ENCODE measurements at regions not wholly inside any gene's neighbourhood (a gene's known extent, or its start where the extent isn't known, plus 50 kb on each side); places are given as distances from the start of the nearest gene placed in this dataset.
"Not testable (repeated sequence)": the region's sequence is repeated elsewhere in the genome, so short reads cannot be mapped to it uniquely, and the experiment has no call there.

DNA sequence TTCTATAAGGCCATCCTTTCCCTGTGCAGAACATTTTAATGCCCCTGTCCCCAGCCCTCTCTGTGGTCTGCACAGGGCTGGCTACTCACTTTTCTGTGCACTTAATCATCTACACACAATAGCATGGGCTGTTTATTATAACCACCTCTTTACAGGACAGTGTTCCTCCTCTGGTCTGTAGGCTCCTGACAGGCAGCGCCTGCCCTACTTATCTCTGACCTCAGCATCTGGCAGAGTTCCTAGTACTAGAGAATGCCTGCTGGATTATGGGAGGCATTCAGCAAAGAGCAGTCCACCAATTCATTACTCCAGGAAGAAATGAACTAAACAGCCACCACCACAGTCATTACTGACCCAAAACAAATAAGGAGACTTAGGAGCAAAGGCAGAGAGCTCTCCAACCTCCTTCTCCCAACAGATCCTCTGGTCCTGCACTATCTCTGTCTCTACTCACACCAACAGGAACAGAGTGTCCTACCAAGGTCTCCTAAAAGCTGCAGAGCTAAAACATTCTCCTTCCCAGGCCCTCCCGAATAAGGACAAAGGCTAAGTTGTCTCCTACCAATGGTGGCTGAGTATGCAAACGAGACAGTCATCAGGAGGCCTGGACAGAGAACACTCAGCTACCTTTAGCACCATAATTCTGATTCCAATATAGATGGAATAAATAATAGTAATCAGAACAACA is 279.2 kb downstream of the QDPR start:
- DNase-seq: no peak

DNA sequence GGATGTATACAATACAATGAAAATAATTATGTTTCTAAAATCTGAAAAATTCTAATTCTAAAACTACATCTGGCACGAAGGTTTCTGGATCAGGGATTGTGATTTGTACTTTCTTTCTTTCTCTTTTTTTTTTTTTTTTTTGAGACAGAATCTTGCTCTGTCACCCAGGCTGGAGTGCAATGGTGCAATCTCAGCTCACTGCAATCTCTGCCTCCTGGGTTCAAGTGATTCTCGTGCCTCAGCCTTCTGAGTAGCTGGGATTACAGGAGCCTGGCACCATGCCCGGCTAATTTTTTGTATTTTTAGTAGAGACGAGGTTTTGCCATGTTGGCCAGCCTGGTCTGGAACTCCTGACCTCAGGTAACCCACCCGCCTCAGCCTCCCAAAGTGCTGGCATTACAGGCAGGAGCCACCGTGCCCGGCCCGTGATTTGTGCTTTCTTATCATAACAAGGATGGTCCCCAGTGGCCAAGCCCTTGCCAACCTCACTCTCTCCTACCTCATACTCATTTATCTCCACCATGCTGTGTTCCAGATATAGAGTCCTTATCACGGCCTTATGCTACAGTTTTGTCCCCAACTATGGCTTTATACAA is 279.9 kb downstream of the QDPR start:
- DNase-seq: not testable (repeated sequence)

DNA sequence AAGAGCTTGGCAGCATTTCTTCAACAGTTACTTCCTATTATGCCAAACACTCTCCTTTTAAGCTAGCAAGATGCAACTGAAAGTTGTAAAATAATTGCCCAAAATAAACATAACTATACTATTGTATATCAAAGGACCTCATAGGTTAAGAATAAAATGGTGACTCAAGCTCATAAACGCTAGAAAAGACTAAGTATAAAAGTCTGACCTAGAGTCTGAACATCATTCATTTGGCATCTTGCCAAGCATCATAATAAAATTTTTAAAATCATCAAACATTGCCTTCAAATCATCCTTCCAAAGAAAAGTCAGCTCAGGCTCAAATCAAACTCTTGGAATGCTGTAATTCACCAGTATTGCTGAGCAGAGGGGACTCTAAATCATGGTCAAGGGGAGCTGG is 281.2 kb downstream of the QDPR start:
- DNase-seq: no peak

DNA sequence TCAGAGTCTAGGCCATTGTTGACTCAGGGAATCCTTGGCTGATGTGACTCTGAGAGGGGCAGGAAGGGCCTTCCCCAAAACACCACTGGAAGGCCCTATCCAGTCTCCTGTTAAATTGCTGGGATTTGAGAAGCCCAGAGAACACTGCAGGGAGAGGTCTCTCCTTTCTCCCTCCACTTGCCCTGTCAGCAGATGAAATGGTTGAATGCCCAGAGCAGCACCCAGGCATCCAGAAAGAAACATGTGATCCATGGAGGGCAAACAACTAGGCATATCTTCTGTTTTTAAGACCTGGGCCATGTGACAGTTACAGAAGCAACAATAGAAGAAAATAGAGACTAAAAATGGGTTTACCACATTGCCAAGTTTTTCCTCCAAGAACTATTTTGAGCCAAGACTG is 291.1 kb downstream of the QDPR start:
- no peak for DNase-seq

DNA sequence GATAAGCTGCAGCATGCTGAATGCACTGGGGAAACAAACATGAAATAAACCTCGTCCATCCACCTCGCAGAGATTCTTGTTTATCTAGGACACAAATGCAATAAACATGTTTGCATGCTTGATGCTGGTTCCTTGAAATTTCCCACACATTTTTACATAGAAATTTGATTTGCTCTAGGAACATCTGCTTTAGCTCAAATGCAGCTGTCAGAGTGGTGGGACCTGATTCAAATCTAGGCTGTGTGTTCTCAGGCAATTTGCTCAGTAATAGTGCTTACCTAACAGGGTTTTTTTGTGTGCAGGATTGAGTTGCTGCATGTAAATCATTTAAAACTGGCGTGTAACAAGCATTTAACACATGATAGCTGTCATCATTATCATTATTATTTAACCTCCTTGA is 293.1 kb downstream of the QDPR start:
- DNase-seq: no peak

DNA sequence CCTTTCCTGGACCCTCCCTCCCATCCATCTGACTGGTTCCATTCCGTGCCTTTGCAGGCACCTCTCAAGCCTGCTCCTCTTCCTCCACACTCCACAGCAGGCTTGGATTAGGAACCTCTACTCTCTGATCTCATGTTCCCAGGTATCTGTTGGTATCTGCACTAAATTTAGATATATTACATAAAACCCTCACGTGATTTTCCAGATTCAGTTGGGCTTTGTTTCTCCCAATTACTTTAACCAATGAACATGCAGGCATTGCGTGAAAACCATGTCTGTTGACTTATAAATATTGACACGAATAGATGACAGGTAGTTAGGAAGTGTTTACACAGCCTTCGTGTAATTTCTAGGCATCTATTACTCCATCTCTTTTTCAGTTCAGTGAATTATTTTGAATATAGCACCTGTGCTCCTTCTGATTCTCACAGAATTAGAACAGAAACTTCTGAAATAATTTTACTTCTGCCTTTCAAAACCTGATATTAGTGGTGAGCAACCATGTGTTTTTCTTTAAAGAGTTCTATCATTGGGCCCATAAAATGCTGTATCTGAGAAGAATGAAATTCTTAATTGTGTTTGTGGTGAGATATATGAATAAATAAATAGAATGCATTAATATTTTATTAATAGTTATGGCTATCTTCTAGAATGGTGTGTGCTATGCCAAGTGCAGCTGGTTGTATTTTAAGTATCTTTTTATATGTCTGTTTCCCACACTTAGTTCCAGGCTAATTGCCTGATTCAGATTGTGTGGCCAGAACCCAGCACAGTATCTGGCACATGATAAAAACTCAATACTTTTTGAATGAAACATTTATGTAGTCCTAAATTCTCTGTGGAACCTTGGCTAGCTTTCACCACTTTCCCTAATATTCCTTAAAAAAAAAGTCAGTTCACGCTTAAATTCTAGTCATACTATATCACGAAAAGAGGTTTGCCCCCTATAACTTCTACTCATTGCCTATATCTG is 304.8 kb downstream of the QDPR start:
- DNase-seq: no peak

DNA sequence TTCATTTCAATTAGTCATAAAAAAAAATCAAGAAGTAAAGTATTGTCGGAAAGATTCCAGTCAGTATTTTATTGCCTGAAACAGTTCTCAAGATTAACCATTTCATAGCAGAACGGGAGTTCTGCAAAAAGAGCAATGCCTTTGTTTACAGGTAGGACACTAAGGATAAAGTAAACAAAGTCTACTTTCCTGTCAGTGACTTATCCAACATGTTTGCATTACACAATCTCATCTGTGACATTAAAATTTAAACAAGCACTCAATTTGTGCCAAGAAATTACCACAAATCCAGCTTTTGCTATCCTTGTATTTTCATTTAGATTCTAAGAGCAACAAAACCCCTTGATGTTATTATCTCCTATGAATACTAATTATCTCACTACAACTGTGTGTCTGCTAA is 306.5 kb upstream of the LDB2 start:
- DNase-seq: no peak

DNA sequence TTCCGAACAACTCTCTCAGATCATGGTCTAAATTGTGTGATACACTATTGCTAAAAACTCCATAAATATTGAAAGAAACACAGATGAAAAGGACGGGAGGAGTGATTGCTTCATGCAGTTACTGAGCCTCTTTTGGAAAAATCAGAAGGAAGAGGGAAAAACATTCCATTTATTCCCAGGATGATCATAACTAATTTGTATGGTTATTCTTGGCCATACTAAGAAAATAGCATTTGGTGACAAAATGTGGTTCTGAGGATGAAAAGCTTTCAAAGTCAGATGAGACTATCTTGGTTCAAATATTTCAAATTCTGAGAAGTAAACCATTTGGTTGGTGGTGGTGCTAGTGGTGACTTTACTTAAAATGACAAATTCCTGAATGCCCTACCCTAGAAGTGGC is 305.4 kb upstream of the LDB2 start:
- DNase-seq: no peak

DNA sequence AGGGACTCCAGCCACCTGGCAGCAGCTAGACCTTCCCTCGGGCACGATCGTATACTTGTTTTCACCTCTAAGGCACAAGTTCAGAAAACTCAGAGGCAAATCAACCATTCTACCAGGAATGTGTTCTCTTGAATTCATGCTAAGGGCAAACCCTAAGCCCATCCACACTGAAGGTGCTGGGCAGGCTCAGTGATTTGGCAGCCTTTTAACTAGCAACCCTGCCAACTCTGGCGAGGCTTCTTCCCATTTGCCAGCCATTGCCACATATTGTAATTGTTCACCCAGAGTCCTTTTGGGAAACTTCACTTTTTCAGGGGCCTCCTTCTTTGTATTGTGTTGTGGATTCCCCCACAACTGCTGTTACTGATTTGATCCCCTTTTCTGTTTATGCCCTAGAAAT is 298.6 kb upstream of the LDB2 start:
- no peak for DNase-seq

DNA sequence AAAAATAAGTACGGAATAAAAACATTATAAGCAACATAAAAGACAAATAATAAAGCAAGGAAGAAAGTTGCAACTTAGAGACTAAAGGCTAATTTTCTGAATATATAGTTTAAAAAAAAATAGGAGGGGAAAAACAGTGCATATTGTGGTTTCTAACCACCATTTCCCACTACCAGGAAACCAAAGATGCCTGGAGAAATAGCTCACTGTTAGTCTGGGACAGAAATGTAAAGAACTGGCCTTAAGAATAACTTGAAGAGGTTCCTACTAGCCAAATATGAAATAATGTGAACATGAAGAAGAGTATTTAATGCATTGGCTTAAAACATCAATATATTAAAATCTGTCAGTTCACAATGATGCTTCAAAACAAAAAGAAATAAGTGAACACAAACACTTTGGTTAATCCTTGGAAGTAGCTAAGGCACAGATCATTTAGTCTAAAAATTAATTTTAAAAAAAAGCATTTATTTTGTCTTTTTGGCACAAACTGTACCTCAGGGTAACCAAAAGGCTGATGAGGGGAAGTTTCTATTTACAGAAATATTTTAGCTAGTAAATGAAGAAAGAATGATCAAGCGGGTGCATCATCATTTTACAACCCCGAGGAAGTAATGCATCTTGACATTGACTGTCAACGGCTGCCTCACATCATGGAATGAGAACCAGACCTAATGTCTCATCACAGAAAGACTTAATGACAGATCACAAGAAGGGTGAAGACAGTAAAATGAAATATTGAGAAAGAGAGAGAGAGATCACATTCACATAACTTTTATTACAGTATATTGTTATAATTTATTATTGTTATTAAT is 297.2 kb upstream of the LDB2 start:
- no peak for DNase-seq

DNA sequence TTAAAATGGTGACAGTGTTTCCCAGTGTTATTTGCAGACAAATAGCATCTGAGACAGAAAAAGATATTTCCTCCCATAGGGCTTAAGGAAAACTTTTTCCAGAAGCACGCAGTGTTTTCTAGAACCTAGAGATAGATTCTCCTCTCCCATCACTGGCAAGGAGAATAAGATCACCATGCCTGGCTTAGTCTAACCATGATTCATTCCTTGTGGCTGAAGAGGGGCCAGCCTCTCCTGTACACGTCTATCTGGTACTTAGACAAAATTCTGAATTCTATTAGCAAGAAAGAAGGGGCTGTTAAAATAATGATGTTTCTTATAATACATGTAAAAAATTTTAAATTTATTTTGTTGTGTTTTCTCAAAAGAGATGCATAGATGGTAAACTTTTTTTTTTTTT is 296.1 kb upstream of the LDB2 start:
- DNase-seq: no peak

DNA sequence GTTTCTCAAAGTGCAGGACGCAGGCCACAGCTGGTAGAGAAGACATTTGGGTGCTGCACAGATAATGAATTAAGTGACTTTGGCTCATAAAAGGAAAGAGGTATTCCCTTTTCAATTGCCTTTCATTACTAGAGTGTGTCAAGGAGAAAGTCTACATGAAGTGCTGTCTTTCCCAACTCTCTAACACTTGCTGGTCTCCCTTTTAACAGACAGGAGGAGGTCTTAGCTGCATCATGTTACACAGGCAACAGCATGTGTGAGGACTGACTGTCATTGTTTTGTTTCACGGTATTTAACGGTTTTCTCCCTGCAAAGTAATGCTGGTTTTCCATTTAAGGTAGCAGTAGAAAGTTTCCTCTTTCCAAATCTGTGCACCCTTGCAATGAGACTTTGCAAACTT is 291.3 kb upstream of the LDB2 start:
- no peak for DNase-seq

DNA sequence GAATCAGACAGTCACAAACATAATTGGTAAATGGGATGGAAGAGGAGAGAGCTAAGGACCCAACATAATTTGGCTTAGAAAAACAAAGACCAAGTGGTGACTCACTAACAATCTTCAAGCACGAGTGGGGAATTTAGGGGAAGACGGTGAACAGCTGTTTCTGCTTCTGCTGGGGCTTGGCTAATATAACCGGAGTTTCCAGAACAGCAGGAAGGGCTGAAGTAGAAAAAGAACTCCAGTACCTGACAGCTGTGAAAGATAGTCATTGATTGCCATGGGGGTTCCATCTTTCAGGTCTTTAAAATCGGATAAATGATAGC is 290.9 kb upstream of the LDB2 start:
- no peak for DNase-seq

DNA sequence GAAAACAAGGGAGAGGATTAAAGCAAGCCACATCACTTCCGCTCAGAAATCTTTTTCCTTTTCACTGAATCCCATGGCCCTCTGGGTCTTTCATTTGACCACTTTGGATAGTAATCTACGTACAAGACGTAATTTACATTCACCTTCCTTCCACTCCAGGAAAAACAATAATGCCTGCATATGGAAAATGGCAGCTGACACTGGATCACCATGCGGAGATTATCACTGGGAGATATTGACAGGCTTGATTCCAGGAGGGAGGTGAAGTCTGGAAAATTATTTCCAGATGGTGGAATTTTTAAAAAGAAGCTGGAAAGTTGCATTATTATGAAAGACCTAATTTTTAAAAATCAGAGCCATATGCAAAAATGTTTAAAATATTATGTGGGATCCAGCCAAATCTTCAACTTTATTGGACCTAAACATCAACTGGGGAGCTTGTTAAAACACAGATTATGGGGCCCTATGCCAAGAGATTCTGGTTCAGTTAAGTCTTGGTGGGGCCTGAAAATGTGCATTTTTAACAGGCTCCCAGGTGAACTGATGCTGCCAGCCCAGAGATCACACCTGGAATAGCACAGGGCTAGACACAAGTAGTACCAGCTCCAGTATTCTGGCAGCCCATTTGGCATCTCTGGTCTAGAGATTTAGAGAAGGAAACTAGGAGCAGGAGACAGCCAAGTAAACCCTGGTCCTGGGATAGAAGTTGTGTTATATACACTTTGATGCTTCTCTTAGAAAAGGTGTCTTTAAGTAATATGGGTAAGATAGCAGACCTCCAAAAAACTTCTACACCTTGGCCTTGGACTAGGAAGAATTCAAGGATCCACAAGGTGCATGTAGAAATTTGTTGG is 290.3 kb upstream of the LDB2 start:
- DNase-seq: no peak

DNA sequence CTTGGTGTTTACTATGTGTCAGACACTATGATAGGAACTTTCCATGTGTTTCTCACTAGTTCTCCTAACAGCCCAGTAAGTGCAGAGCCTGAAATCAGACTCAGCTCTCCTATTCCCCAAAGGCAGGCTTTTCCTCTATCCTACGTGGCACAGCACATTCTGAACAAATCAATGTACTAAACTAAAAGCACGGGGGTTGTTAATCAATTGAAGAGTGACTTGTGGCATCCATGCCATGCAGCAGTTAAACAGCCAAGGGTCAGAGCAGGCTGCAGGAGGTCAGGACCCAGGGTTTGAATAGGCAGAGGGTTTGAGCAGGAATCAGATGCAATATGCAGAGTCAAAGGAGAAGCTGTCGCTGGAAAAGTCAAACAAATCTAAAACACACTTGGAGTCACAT is 289.7 kb upstream of the LDB2 start:
- no peak for DNase-seq

DNA sequence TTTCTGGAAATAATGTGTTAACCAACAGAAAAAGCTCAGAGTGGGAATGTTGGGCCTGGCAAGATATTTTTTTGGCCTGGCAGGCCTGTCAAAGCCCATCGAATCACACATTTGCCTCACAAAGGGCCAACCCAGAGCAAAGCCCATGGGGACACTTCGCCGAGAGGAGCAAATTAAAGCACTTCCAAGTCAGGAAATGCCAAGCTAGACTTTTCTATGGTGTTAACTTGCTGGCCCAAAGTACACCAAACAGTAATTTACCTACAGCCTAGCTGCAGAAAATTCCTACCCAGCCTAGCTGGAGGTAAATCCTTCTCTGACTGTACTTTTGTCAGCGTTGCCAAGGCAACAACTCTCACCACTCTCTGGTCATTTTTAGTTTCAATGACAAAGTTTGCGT is 288.6 kb upstream of the LDB2 start:
- DNase-seq: no peak

DNA sequence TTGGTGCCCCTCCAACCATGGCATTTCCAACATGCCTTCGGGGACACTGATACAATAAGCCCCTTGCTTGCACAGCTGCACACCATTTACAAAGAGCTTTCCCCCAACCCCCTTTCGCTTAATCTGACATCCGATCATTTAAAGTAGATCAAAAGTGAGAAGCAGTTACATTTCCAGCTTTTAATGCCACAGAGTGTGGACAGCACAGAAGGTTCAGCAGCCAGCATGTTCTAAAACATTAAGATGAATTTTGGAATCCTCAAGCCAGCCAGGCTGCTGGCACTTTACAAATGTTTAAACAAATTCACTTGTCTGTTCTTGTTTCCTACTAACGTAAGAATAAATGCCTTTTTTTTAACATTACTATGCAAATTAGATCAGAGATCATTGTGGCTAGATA is 284.4 kb upstream of the LDB2 start:
- no peak for DNase-seq

DNA sequence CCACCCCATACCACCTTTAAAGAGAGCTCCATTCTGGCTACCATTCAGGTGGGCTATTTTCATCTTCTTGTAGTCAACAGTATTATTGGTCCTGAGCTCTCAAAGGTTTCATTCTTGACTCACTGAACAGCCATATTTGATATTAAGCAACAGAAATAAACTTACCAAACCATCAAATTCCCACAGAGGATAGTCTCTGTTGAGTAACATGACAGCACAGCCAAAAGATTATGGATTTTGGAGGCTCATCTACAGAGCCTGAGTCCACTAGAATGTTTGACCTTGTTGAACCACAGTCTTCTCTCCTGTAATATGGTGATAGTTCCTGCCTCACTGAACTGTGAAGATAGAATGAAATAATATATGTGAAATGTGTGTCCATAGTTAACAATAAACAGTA is 276.3 kb upstream of the LDB2 start:
- no peak for DNase-seq

DNA sequence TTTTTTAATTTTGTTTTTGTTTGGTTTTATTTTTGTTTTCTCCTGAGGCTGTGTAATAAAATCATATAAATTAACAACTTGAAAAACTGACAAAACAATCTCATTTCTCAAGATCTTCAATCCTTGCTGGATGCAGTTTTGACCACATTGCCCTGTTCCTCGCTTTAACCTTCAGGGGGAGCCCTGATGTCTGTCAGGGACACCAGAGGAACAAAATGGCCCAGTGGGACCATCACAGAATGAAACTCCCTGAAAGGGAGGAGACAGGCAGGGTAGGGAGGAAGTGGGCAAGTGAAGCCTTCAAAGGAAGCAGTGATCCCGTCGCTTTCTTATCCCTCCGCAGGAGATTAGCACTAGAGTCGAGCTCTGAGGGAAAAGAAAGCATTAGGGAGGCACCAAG is 274.9 kb upstream of the LDB2 start:
- DNase-seq: no peak

DNA sequence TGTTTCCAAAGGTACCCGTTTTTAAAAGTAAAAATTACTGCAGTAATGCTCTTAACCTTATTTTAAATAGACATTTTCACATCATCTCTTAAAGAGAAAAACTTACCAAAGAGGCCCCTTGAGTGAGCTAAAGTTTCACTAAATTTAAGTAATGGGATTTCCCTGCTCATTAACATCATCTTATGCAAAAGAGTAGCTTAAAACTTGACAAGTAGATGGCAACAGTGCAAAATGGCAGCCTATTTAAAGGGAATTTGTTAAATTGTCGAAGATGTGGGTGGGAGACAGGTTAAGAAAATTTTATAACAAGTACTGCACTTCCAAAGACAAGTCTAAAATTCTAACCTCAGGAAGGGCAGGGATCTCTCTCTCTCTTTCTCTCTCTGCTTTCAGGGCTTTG is 271.7 kb upstream of the LDB2 start:
- DNase-seq: no peak

DNA sequence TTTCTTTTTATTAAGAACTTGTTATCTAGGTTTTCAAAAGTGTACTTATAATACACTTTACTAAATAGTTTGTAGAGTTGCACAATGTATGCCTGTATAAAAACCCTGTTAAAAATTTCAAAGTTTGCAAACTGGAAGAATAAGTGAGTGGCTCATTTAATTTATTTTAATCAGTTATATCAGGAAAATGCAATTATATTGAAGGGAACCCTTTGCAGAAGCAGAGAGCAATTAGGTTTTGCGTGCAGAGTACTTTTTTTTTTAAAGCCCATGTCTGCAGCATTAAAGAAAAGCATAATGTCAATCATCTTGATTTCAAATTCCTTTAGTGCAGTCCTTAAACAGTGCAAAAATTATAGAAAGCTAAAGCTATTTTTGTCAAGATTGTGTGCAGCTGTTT is 271.3 kb upstream of the LDB2 start:
- DNase-seq: no peak

DNA sequence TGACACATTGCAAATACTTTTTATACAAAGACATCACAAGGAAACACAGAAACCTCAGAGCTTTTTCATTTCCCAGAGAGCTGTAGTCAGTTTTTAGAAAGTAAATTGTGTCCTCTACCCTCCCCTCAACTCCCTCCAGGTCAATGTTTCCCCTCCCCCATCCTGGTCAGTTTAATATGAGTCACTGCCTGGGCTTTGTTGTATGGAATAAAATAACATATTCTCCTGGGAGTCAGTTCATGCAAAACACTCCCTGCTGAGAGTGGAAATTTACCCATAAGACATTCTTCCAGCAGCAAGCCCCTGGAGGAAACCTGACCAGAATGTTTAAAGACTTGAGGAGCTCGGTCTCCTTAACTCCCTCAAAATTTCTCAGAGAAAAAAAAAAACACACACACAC is 270.1 kb upstream of the LDB2 start:
- DNase-seq: no peak

All from activated CD4-positive, CD25-positive, alpha-beta regulatory T cell (primary cell).